GM19328 (cell line): ENCODE measurements at regions not wholly inside any gene's neighbourhood (a gene's known extent, or its start where the extent isn't known, plus 50 kb on each side); places are given as distances from the start of the nearest gene placed in this dataset.
"Not testable (repeated sequence)": the region's sequence is repeated elsewhere in the genome, so short reads cannot be mapped to it uniquely, and the experiment has no call there.

Experiments
- ATAC-seq: cut with Tn5 transposase; IDR thresholded peaks from one replicate; pipeline ENCODE4 v1.9.1; 2021; ENCODE audit warnings: mild to moderate bottlenecking, moderate library complexity; ENCODE audit not compliant: unreplicated experiment

DNA sequence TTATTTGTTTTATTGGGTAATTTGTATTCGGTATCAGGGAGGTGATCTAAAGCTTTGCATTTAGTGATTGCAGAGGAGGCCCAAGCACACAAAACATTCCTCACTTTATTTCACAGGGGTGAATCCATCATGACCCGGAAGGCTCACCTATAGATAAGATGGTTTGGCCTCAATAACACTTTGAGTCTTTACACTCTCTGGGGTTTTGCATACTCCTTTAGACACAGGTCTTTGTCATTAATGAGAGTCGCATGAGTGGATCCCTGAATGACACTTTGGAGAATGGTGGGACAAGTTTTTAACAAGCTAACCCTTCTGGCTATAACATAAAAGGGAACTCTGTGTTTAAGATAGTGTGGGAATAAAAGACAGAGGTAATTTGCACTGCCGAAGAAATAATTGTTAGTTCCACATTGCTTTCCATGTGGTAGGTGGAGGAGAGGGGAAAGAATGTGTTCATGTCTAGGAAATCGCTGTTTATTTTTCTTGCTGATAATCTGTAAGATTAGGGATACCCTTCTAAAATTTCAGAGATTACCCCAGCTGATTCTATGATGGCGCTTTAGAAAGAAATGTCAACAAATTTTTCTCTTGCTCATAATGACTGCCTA lies 455.8 kb downstream of the TFEC start:
- no peak for ATAC-seq

DNA sequence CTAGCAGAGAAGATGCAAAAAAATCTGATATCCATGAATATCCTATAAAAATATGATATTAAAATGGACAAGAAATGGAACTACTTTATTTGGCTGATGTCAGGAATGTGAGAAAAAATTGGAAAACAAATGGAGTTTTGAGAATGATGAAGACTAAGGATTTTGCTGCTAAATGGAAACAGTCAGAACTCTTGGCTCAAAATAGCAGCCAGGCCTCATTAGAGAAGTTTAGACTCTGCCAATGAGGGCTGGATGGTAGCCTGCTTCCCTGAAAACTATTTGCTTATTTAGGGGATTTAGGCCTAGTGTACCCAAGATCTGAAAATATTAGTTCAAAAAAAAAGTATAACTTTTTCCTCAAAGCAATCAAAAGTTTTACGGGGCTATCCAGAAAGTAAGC lies 458.5 kb downstream of the TFEC start:
- ATAC-seq, result no peak

DNA sequence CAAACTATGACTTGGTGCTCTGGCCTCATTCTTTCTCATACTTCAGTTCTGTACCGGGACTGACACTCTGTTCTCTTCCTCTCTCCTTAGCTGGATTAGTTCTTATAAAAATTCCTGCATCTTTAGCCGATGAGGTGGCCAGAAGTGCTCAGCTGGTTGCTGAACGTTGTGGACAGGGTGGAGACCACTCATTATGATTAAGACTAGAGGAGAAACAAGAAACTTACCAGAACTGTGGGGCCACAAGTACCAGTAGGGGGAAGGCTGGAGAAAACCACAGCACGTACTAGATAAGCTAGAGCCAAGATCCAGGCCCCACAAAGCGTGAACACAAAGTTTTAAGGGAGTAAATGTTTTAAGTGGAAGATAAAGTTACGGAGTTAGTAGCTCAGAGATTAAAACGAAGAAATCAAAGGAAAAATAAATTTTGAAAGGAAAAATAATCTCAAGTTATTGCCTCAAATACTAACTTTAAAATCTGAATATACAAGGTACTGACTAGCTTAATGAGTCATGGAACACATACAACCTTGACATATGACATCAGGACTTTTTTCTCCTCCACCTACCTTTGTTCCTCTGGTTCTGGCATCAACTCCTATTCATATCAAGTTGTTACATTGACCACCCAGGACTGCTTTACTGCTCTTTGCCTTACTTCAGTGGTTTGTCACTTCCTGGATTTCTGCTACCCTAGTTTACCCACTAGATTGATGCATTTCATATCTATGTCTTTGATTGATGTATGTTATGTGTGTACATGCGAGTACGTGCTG lies 469.0 kb downstream of the TFEC start:
- no peak for ATAC-seq

DNA sequence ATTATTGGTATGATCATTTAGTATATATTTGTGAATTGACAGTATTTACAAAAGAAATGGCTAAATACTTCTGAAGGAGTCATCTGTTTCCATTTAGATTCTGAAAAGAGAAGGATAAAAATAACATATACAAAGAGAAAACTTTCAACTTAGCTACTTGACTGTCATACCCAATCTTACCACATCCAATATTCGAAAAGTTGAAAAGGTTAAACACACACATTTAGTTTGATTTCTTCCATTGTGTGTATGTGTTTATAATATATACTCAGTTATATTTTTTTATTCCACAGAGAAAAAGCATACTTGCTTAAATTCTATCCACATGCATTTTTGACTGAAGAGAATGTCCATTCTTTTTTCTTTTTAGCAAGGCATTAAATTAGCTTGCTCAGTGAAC lies 470.7 kb downstream of the TFEC start:
- no peak for ATAC-seq

DNA sequence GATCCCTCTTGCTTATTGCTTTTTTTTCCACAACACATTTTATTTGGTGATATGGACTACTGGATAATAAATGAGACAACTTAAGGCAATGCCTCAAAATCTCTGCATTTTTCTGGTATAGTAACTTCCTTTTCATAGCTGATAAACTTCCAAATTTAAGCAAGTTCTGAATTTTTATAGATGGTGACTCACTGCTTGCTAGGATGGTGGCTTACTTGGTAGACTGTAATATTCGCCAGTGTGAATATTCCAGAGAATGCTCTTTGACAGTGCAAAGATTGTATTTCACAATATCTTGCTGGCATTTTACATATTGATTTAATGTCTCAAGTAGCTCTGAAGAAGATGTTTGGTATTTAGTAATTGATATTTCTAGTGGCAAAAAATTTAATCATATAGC lies 472.4 kb downstream of the TFEC start:
- ATAC-seq, result no peak

DNA sequence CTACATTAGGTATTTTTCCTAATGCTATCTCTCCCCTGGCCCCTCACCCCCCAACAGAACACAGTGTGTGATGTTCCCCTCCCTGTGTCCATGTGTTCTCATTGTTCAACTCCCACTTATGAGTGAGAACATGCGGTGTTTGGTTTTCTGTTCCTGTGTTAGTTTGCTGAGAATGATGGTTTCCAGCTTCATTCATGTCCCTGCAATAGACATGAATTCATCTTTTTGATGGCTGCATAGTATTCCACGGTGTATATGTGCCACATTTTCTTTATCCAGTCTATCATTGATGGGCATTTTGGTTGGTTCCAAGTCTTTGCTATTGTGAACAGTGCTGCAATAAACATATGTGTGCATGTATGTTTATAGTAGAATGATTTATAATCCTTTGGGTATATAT lies 473.3 kb downstream of the TFEC start:
- not testable (repeated sequence) for ATAC-seq

DNA sequence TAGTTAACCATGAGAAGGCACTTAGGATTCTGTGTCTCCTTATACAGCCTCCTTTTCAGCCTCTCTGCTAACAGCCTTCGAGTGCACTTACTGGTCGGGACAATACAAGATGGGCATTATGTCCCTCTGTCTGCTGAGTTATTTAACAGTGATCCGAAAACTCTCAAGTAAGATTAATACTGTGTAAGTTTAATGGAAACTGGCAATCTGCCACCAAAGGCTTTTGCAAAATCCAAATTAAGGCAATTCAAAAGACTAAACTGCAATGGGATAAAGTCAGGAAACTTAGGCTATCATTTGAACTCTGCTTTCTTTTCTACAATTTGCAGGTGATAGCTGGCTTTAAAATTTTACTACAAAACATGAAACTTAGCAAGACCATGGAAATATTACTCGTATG lies 477.8 kb downstream of the TFEC start:
- ATAC-seq, result no peak

DNA sequence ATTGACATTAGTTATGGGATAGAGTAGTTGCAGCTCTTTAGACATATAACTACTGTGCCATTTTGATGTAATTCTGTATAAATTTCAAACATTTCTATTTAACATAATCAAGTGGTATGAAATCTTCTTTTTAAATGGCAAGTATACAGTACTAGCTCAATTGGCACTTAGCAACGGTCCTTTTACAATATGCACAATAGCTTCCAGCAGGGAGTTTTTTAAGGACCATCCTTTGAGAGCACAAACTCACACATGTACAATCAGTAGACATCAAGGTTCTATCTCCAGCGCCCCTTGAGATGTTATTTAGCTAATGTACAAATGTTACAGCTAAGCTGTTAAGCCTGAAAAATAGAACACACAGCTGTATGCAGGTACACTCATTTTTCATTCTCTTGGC lies 480.7 kb downstream of the TFEC start:
- no peak for ATAC-seq

DNA sequence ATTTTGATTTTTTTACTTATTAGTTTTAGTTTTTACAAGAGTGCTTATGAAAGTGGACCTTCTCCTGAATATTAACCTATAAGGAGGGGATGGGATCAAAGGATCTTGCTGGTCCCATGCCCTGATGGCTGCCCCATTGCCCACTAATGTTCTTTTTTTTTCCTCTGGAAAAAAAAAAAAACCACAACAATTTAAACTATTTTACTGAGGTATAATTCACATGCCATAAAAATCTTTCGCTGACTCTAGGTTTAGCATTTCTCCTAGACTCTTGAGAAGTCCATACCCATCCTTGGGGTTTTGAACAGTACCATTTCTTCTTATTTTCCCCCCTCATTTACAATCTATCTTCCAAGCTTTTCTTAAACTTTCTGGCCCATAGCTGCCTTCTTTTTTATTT lies 481.8 kb downstream of the TFEC start:
- ATAC-seq, result no peak

DNA sequence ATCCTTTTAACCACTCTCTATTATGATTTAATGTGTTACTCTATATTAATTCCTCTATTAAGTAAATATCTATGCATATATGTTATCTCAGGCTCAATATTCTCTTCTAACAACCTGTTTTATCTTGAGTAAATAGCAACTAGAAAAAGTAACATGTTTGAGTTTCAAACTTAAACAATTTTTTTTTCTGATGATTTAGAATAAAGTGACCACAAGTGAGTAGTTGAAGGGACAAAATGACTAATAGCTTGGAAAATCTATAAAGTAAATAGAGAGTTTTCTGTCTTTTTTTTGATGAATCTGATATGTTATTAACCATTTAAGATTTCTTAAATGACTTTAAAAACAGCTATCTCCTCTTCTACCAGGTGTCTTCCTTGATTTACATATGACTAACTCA lies 483.8 kb downstream of the TFEC start:
- no peak for ATAC-seq

DNA sequence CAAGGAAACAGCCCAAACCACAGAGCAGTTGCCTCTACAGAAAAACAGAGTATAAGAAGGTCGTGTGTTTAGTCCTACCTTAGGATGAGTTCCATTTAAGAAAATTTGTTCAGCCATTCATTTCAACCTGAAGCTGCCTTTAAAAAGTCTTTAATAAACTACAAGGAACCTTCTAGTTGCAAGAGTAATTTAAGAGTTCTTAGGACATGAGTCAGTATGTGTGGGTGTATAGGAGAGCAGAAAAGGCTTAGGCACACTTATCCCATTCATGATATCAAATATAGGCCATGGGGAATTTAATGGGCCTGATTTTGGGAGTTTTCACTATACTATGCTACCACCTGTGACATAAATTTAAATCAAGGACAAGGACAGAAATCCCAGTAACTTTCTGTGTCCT lies 496.8 kb downstream of the TFEC start:
- no peak for ATAC-seq

DNA sequence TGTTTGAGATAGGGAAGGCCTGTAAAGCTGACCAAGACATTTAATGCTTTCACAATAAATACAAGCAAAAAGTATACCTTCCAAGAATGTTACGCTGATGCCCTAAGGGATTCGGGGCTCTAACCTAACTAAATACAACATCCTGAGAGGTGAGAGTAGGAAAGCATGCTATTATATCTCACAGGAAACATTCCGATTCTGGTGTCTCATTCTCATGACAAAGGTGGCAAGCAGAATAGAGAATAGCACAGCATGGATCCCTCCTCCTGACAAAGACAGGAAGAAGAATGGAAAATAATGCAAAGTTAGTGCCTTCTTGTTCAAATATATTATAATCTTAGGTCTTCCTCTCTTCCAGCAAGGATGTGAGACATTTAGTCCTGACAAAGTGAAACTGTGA lies 504.3 kb downstream of the TFEC start:
- no peak for ATAC-seq

DNA sequence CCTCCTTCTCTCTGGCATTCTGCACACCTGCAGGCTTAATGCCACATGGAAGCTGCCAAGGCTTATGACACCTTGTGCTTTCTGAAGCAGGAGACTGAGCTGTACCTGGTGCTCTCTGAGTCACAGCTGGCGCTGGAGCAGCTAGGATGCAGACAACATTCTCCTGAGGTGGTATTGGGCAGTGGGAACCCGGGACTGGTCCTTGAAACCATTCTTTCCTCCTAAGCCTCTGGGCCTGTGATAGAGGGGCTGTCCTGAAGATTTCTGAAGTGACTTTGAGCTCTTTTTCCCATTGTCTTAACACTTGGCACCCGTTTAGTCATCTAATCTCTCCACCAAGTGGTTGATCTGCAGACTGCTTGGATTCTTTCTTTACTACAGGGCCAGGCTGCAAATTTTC lies 508.4 kb downstream of the TFEC start:
- ATAC-seq, result no peak

DNA sequence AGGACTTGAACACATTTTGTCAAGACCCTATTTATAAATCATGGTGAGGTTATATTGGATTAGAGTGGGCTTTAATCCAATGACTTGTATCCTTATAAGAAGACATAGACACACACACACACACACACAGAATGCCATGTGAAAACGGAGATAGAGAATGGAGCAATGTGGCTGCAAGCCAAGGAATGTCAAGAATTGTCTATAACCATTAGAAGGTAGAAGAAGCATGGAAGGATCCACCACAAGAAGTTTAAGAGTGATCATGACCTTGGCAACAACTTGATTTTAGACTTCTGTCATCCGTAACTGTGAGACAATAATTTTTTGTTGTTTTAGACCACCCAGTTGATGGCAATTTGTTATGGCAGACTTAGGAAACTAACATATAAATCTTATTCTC lies 514.2 kb downstream of the TFEC start:
- no peak for ATAC-seq

DNA sequence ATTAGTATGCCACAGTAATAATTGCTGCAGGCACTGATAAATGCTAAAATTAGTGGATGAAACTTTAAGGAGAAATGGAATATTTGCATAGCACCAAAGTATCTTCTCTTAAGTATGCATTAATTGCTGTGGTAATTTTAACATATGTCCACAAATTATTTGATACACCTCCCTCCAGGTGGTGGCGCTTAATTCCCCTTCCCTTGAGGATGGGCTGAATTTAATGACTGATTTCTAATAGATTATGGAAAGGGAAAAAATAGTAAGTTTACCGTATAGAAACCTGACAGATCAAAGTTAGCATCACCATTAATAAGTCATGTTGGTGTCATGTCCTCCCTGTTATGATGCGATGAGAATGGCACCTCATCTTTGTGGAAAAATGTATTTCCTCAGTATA lies 519.2 kb downstream of the TFEC start:
- no peak for ATAC-seq

DNA sequence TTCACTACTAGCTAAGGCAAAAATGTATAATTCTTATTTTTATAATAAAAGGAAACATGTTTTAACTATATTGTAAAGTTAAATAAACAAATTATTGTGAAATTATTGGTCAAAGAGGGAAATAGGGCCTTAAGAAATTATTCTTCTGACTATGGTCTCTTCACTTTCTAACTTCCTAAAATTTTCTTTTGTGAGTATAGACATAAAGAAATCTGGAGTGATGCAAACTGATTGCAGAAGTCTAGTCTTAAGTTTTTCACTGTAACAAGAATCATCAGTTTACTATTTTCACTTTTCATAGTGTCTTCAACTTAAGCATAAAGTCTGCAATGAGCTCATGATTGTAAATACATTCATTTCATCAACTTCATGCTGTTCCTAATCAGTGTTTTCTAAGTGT lies 525.4 kb downstream of the TFEC start:
- ATAC-seq, result no peak

DNA sequence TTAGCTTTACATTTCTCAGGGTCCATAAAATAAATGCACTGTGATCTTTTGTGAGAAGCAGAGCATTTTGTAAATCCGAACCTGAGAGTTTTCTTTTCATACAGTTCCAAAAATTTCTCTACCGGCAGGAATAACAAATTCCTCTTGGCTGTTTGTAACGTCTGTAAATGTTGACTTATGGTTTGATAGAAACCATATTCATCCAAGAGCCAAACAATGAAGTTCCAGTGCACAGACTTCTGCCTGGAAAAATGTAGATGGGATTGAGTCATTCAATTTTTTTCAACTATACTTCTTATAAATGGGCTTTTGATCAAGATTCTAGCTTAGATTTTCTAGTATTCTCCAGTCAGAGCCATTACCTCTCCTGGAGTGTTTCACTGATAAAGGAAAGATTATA lies 530.6 kb downstream of the TFEC start:
- no peak for ATAC-seq

DNA sequence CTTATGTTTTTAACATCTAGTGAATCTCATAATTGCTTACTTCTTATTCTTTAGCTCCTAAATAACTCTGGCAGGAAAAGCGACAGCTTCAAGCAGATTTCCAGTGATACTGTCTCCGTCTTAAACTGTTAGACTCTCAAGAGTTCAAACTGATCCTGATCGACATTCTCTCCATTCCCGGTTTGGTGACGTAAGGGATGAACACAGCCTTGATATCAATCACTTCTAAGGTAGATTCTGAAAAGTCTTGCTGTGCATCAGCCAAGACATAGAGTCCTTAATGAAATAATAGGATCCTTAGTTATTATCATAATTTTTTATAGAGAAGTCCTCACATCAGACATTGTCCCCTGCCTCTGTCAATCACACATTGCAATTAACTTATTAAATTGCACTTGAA lies 534.6 kb downstream of the TFEC start:
- ATAC-seq, result no peak

DNA sequence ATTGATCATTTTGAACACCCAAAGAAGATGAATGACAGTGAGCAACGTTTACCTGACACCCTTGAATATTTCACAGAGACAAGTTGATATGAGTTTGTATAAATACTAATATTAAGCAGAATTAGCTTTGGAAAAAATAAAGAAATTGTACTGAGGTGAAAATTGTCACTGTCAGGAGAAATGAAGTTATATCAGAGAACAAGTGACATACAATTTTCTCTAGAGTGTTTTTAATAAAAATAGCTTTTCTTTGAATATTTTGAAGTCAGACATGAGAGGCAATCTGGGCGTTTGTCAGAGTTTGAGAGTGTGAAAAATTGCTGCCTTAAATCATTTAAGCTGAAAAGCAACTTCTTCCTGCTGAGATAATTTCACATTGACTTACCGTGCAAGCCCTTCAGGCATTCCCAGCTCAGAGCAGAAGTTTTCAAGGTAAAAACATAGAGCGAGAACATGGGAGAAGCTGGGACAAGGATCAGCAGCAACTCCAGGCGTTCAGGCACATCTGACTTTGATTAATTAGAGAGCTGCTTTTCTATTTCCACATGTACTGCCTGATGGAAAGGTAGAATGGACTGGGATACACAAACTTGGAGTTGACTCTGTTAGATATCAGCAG lies 535.9 kb downstream of the TFEC start:
- no peak for ATAC-seq

DNA sequence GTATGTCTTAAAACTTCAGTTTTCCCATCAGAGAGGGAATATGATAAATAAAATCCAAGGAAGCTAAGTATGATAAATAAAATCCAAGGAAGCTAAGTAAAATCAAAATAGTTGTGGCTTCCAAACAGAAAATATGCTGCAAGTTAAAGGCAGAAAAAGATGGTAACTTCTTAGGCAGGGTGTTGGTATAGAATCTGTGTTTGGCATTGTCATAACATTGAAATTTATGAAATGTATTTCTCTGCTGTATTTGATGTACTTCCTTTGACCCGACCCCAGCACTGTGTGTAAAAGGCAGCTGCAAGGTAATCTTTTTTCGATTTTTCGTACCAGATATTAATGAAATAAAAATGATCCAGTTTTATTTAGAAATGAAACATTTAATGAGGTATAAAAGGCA lies 537.2 kb downstream of the TFEC start:
- ATAC-seq, result no peak

DNA sequence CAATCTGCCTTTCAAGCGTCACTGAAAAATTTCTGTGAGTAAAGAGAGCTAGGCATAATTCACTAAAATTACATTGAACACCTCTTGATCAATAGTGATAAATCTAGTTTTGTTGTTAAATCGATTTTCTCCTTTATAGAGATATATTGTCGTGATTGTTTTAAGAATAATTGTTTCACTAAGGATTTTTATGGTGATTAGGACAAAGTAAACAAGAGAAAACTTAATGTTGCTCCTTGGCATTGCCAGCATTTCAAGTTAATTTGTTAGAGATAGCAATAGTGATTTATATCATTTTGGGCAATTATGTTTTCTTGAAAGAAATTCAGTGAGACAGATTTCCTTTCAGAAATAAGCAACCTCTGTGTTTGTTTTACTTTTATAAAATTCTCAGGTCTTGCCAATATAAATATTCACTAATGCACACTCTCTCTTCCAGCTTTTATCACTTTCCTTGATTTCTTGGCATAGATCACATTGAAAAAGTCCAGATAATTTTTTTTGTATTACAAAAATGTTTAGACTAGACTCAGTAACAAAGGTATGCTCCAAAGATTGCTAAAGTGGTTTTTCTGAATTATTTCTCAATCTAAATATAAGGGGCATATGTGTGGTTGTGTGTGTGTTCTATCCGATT lies 538.7 kb downstream of the TFEC start:
- no peak for ATAC-seq

DNA sequence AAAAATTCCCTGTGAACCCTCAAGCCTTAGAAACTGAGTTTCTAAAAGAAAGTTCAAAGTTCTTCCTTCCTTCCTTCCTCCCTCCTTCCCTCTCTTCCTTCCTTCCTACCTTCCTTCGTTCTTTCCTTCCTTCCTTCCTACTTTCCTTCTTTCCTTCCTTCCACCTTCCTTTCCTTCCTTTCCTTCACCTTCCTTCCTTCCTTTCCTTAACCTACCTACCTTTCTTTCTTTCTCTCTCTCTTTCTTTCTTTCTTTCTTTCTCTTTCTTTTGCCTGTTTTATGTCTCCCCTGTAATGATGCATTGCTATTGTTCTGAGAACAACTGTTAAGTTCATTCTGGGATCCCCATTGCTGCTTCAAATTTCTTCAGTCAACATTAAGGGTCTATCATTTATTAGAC lies 551.1 kb downstream of the TFEC start:
- no peak for ATAC-seq
